AG04449 (cell line): ENCODE measurements at regions not wholly inside any gene's neighbourhood (a gene's known extent, or its start where the extent isn't known, plus 50 kb on each side); places are given as distances from the start of the nearest gene placed in this dataset.

Source experiments
- CTCF ChIA-PET: fragments of 350-600 bp; formaldehyde crosslinking; extraction: SDS; loops from one replicate; lab custom pipeline; 2021; ENCODE audit warnings: antibody characterized with exemption; lab: Yijun Ruan, JAX
- POLR2A ChIA-PET: fragments of 400-600, 350-600 bp; formaldehyde crosslinking; extraction: SDS; loops from one replicate; lab custom pipeline; 2020; ENCODE audit warnings: antibody characterized with exemption, inconsistent platforms; lab: Yijun Ruan, JAX
- DNase-seq: peaks from one replicate; pipeline ENCODE4 v3.0.0-alpha.2; 2010; ENCODE audit warnings: low read depth, low spot score
- H3K4me3 ChIP-seq: 2 replicates; pipeline ENCODE4 v1.5.1; 2011; ENCODE audit warnings: low read depth, mild to moderate bottlenecking, control low read depth, low read length
- TF ChIP-seq, protein P1 (sequence below): IDR thresholded peaks from one replicate; pipeline ENCODE4 v1.5.1; 2011; ENCODE audit warnings: mild to moderate bottlenecking, moderate library complexity, low read length, control low read depth, inconsistent platforms; ENCODE audit not compliant: insufficient read depth; ENCODE audit errors: missing control alignments

DNA sequence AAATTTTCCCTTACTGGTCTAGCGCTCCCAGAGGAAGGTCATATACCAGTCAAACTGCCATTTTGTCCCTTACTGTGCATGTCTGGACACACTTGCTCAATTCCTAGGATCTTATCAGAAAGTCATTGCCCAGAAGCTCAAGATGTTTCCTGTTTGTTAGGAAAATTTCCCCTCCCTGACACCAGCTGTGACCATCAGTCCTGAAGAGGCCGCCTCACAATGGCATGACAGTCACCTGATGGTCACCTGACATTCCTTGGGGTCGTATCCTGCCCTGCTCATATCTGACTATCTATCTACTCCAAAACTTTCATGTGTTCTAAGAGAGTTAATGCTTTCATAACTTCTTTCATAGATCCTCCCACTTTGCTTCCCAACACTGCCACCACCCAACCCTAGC, 219.9 kb downstream of the OTOR start:
- TF ChIP-seq, protein P1, sequence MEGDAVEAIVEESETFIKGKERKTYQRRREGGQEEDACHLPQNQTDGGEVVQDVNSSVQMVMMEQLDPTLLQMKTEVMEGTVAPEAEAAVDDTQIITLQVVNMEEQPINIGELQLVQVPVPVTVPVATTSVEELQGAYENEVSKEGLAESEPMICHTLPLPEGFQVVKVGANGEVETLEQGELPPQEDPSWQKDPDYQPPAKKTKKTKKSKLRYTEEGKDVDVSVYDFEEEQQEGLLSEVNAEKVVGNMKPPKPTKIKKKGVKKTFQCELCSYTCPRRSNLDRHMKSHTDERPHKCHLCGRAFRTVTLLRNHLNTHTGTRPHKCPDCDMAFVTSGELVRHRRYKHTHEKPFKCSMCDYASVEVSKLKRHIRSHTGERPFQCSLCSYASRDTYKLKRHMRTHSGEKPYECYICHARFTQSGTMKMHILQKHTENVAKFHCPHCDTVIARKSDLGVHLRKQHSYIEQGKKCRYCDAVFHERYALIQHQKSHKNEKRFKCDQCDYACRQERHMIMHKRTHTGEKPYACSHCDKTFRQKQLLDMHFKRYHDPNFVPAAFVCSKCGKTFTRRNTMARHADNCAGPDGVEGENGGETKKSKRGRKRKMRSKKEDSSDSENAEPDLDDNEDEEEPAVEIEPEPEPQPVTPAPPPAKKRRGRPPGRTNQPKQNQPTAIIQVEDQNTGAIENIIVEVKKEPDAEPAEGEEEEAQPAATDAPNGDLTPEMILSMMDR = no peak
- no peak overlapping the region for H3K4me3 ChIP-seq
- DNase-seq = no peak
- ChIA-PET POLR2A (no interaction called here), CTCF (interaction anchor here (1.3 kb wide), 1 partner anchor 147 kb away, joined by 4 read pairs; no protein-coding TSS in a partner anchor)

DNA sequence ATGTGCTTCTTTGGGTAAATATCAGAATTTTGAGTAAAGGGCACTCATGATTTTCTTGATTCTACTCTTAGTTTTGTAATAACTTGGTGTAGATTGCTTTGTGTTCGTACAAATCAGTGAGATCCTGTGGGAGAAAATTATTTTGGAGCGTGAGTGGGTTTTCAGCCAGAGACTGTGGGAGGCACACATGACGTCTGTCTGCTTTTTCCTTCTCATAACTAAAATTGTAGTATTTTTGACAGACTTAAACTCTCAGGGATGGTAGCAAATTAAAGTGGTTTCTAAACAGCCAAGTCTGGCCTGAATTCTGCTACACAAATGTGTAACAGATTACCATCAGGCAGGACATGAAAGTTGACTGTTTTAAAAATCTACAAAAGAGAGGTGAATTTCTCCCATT, 222.6 kb downstream of the OTOR start:
- DNase-seq = no peak
- H3K4me3 ChIP-seq = no peak overlapping the region
- TF ChIP-seq, protein P1 = no peak
- ChIA-PET CTCF (no interaction called here), POLR2A (no interaction called here)

DNA sequence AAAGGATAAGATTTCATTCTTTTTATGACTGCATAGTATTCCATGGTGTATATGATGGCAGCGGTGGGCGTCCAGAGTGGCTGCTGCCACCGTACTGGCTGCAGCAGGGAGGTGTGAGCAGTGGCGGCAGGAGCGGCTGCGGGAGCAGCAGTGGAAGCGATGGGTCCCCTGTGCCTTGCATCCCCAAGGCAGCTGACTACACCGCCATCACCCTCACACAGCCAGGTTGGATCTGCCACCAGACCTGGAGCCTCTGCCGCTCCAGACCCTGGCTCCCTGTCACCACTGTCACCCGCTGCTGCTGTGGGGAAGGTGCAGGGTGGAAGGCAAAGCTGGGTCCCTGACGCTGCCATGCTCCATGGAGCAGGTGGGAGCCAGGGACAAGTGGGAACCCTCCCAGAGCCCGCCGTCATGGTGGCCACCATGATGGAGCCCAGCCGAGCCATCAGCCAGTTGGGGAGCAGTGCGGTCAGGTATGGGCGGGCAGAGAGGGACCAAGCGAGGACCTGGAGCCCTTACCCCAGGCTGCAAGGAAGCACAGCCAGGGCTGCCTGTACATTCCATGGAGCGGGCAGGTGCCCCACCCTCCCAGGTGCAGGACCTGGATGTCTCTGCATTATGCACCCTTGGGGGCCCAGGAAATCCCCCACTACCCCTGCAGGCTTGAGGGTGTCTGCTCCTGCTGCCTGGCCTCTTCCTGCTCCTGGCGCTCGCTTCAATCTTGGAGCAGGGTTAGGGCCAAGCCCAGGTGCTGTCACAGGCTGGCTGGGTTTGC, 226.1 kb downstream of the OTOR start:
- CTCF ChIA-PET = no interaction called here
- no peak for DNase-seq
- TF ChIP-seq, protein P1 = no peak
- POLR2A ChIA-PET = no interaction called here
- H3K4me3 ChIP-seq = no peak overlapping the region

DNA sequence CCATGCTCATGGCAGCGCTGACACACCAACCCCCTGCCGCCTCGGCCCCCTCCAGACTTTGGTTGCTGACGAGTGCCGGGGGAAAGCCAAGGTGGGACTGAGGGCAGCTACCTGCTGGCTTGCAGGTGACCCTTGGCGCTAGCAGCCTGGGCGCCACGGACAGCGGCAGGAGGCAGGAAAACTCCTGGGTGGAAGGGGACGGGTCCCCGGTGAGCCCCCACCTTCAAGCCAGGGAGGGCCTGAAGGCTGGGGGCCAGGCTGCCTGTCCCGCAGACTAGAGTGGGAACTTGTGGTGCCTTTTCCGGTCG, 226.7 kb downstream of the OTOR start:
- CTCF ChIA-PET = no interaction called here
- POLR2A ChIA-PET = no interaction called here
- no peak for DNase-seq
- TF ChIP-seq, protein P1 = no peak
- no peak overlapping the region for H3K4me3 ChIP-seq

DNA sequence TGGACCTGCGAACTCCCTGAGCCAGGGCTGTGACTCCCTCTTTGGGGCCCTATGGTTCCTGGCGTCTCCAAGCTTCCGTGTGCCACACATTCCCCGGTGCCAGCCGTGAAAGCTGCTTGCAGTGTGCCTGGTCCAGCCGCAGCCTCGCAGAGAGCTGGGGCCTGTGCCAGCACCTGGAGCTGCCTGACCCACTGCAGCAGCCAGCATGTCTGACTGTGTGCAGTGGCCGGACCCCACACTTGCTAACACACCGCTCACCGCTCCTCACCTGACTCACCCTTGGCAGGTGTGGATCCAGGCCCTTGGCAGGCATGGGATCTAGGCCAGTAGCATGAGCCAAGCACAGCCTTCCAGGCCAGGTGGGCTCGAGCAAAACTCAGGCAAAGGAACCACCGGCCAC, 227.5 kb downstream of the OTOR start:
- TF ChIP-seq, protein P1 = no peak
- DNase-seq = no peak
- POLR2A ChIA-PET = no interaction called here
- no peak overlapping the region for H3K4me3 ChIP-seq
- CTCF ChIA-PET = no interaction called here

DNA sequence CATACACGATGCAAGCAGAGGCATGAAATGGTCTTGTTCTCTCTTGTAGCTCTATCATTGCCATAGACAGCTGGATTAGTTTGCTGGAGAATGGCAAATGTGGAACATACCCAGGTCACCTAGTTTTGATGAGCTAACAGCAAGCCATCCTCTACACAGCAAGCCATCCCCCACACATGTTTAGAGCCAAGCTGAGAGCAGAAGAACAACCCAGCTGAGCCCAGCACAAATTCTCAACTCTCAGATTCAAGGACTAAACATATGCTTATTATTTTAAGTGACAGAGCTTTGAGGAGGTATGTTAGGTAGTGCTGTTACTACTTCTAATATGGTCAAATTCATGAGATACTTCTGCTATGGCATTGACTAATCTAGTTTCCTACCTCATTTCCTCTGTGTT, 230.3 kb downstream of the OTOR start:
- DNase-seq = no peak
- no peak overlapping the region for H3K4me3 ChIP-seq
- TF ChIP-seq, protein P1 = no peak
- ChIA-PET POLR2A (no interaction called here), CTCF (interaction anchor here (0.6 kb wide), 1 partner anchor 157 kb away, joined by 4 read pairs; no protein-coding TSS in a partner anchor)
